WTC11 (cell line): ENCODE measurements at regions not wholly inside any gene's neighbourhood (a gene's known extent, or its start where the extent isn't known, plus 50 kb on each side); places are given as distances from the start of the nearest gene placed in this dataset.

Source experiments
- ATAC-seq: fragments of 200-7000 bp; cut with Tn5 transposase; 2 replicates; pipeline ENCODE4 v1.10.0; 2021; ENCODE audit warnings: mild to moderate bottlenecking, moderate library complexity
- CTCF ChIA-PET: fragments of 300-600 bp; sonication (Branson Sonifier 250); formaldehyde crosslinking; loops from one replicate; lab custom pipeline; 2021; ENCODE audit warnings: antibody characterized with exemption; lab: Charles Lee
- POLR2A ChIA-PET: fragments of 350-600 bp; sonication (Branson Sonifier 250); formaldehyde crosslinking; loops from one replicate; lab custom pipeline; 2021; ENCODE audit warnings: antibody characterized with exemption; lab: Charles Lee
- DNase-seq: peaks from one replicate; pipeline ENCODE4 v3.0.0; 2021; ENCODE audit warnings: low spot score
- H3K27ac Mint-ChIP-seq: 2 replicates; pipeline ENCODE4 v1.8.0; 2021; ENCODE audit warnings: mixed read lengths
- H3K27me3 Mint-ChIP-seq: 2 replicates; pipeline ENCODE4 v1.8.0; 2021; ENCODE audit warnings: low read depth, mild to moderate bottlenecking, moderate library complexity, mixed read lengths
- H3K36me3 Mint-ChIP-seq: 2 replicates; pipeline ENCODE4 v1.8.0; 2021; ENCODE audit warnings: mixed read lengths
- H3K4me1 Mint-ChIP-seq: 2 replicates; pipeline ENCODE4 v1.8.0; 2022; ENCODE audit warnings: mixed read lengths
- H3K4me3 Mint-ChIP-seq: 2 replicates; pipeline ENCODE4 v1.8.0; 2021; ENCODE audit warnings: mild to moderate bottlenecking, moderate library complexity, mixed read lengths
- H3K9me3 Mint-ChIP-seq: 2 replicates; pipeline ENCODE4 v1.8.0; 2021; ENCODE audit warnings: mixed read lengths
- ARID4B ChIP-seq: sonication (generic); formaldehyde crosslinking; IDR thresholded peaks from 2 replicates; pipeline ENCODE4 v1.8.0; 2023; ENCODE audit warnings: missing genetic modification reagents, mild to moderate bottlenecking, borderline replicate concordance
- CBFB ChIP-seq: sonication (generic); formaldehyde crosslinking; IDR thresholded peaks from 2 replicates; pipeline ENCODE4 v1.8.1; 2022; ENCODE audit warnings: mild to moderate bottlenecking, low read depth, missing genetic modification reagents
- CREM ChIP-seq: sonication (generic); formaldehyde crosslinking; IDR thresholded peaks from 2 replicates; pipeline ENCODE4 v1.8.1; 2022; ENCODE audit warnings: mild to moderate bottlenecking, missing genetic modification reagents, moderate library complexity
- EMX1 ChIP-seq: fragments of 250-450 bp; sonication (Bioruptor Pico); IDR thresholded peaks from 2 replicates; pipeline ENCODE4 v1.8.0; 2021; ENCODE audit warnings: mild to moderate bottlenecking
- JAZF1 ChIP-seq: fragments of 250-450 bp; sonication (Bioruptor Pico); IDR thresholded peaks from 2 replicates; pipeline ENCODE4 v1.9.0; 2021; ENCODE audit warnings: moderate library complexity, mild to moderate bottlenecking, inconsistent platforms
- NR1H2 ChIP-seq: sonication (generic); formaldehyde crosslinking; IDR thresholded peaks from 2 replicates; pipeline ENCODE4 v1.9.0; 2021; ENCODE audit warnings: mild to moderate bottlenecking, moderate library complexity, missing genetic modification reagents
- NR2C2 ChIP-seq: sonication (generic); formaldehyde crosslinking; IDR thresholded peaks from 2 replicates; pipeline ENCODE4 v1.8.0; 2022; ENCODE audit warnings: mild to moderate bottlenecking, missing genetic modification reagents
- RORB ChIP-seq: fragments of 250-450 bp; sonication (Bioruptor Pico); IDR thresholded peaks from 2 replicates; pipeline ENCODE4 v1.9.0; 2021; ENCODE audit warnings: mild to moderate bottlenecking
- STAT6 ChIP-seq: sonication (generic); formaldehyde crosslinking; conservative IDR thresholded peaks from 2 replicates; pipeline ENCODE4 v1.8.1; 2023; ENCODE audit warnings: mild to moderate bottlenecking, low read depth, missing genetic modification reagents, moderate library complexity
- TCF7 ChIP-seq: sonication (generic); formaldehyde crosslinking; IDR thresholded peaks from 2 replicates; pipeline ENCODE4 v1.8.0; 2022; ENCODE audit warnings: mild to moderate bottlenecking, low read depth, missing genetic modification reagents, moderate library complexity
- TEAD1 ChIP-seq: sonication (generic); formaldehyde crosslinking; IDR thresholded peaks from 2 replicates; pipeline ENCODE4 v1.8.0; 2022; ENCODE audit warnings: mild to moderate bottlenecking, missing genetic modification reagents
- USF2 ChIP-seq: sonication (generic); formaldehyde crosslinking; IDR thresholded peaks from 2 replicates; pipeline ENCODE4 v1.8.1; 2023; ENCODE audit warnings: mild to moderate bottlenecking, missing genetic modification reagents, moderate library complexity
- ZBTB21 ChIP-seq: sonication (generic); formaldehyde crosslinking; IDR thresholded peaks from 2 replicates; pipeline ENCODE4 v1.8.1; 2023; ENCODE audit warnings: mild to moderate bottlenecking, missing genetic modification reagents, borderline replicate concordance
- ZNF121 ChIP-seq: sonication (generic); formaldehyde crosslinking; IDR thresholded peaks from 2 replicates; pipeline ENCODE4 v1.8.0; 2023; ENCODE audit warnings: missing genetic modification reagents
- ZNF219 ChIP-seq: sonication (generic); formaldehyde crosslinking; IDR thresholded peaks from 2 replicates; pipeline ENCODE4 v1.8.0; 2023; ENCODE audit warnings: missing genetic modification reagents, mild to moderate bottlenecking, borderline replicate concordance
- ZNF263 ChIP-seq: sonication (generic); formaldehyde crosslinking; IDR thresholded peaks from 2 replicates; pipeline ENCODE4 v1.8.1; 2022; ENCODE audit warnings: low read depth, mild to moderate bottlenecking, moderate library complexity, missing genetic modification reagents
- ZNF317 ChIP-seq: sonication (generic); formaldehyde crosslinking; IDR thresholded peaks from 2 replicates; pipeline ENCODE4 v1.8.1; 2023; ENCODE audit warnings: low read depth, mild to moderate bottlenecking, moderate library complexity, missing genetic modification reagents, borderline replicate concordance

- no peaks in the 10 kb centered on the region for H3K27me3 Mint-ChIP-seq
Observed at GRCh38 chr9:135209852-135210251, 122.4 kb downstream of the OLFM1 start.

More at GRCh38 chr9:135209852-135210251, 122.4 kb downstream of the OLFM1 start:
- Mint-ChIP-seq H3K4me1 (no peaks in the 10 kb centered on the region), H3K4me3 (no peak overlapping the region), H3K9me3 (peaks cover 16% of the 10 kb centered on the region), H3K27ac (no peak overlapping the region), H3K36me3 (peaks cover 2% of the 10 kb centered on the region; the same call in 1 of the 2 replicates)
- POLR2A ChIA-PET = no interaction called here
- ATAC-seq (no peak), DNase-seq (no peak)
- CTCF ChIA-PET = no interaction called here
- TF ChIP-seq CREM (CRISPR knock-in tag) (no peak), ZNF219 (no peak), JAZF1 (no peak), USF2 (CRISPR knock-in tag) (no peak), NR1H2 (CRISPR knock-in tag) (no peak), ZNF121 (no peak), TEAD1 (CRISPR knock-in tag) (no peak), EMX1 (CRISPR knock-in tag) (no peak), ZBTB21 (CRISPR knock-in tag) (no peak), TCF7 (CRISPR knock-in tag) (no peak), ARID4B (CRISPR knock-in tag) (no peak), NR2C2 (no peak), STAT6 (CRISPR knock-in tag) (no peak), RORB (no peak), ZNF317 (no peak), CBFB (CRISPR knock-in tag) (no peak), ZNF263 (CRISPR knock-in tag) (no peak)
